Activated CD8-positive, alpha-beta T cell treated with anti-CD3 and anti-CD28 coated beads, Interleukin-2, amount 10 ng/mL, durations not matched to agents 7 days and 5 days (primary cell): ENCODE measurements at regions not wholly inside any gene's neighbourhood (a gene's known extent, or its start where the extent isn't known, plus 50 kb on each side); places are given as distances from the start of the nearest gene placed in this dataset.

Source experiments
- ATAC-seq: fragments of 150-1000 bp; cut with Tn5 transposase; one replicate; pipeline ENCODE4 v1.10.0; 2021; ENCODE audit warnings: moderate library complexity
- CTCF ChIA-PET: fragments of 350-600 bp; sonication (Branson Sonifier 250); formaldehyde crosslinking; loops from one replicate; lab custom pipeline; 2021; ENCODE audit warnings: antibody characterized with exemption; lab: Charles Lee
- POLR2A ChIA-PET: fragments of 350-600 bp; sonication (Branson Sonifier 250); formaldehyde crosslinking; loops from one replicate; lab custom pipeline; 2021; ENCODE audit warnings: antibody characterized with exemption; lab: Charles Lee
- DNase-seq: peaks from one replicate; pipeline ENCODE4 v3.0.0-alpha.2; 2020
- H3K27ac Mint-ChIP-seq: one replicate; pipeline ENCODE4 v1.8.0; 2021; ENCODE audit warnings: mild to moderate bottlenecking, mixed read lengths
- H3K27me3 Mint-ChIP-seq: one replicate; pipeline ENCODE4 v1.8.0; 2021; ENCODE audit warnings: low read depth, mixed read lengths
- H3K36me3 Mint-ChIP-seq: one replicate; pipeline ENCODE4 v1.8.0; 2021; ENCODE audit warnings: low read depth, mixed read lengths
- H3K4me1 Mint-ChIP-seq: one replicate; pipeline ENCODE4 v1.8.0; 2021; ENCODE audit warnings: low read depth, mixed read lengths
- H3K4me3 Mint-ChIP-seq: one replicate; pipeline ENCODE4 v1.8.0; 2021; ENCODE audit warnings: mild to moderate bottlenecking, mixed read lengths
- H3K9me3 Mint-ChIP-seq: one replicate; pipeline ENCODE4 v1.8.0; 2022; ENCODE audit warnings: mixed read lengths; ENCODE audit not compliant: insufficient read depth

- ChIA-PET POLR2A (no interaction called here), CTCF (no interaction called here)
- no peak for DNase-seq
- Mint-ChIP-seq H3K9me3 (no peaks in the 10 kb centered on the region), H3K4me3 (no peak overlapping the region), H3K27ac (no peak overlapping the region), H3K36me3 (no peaks in the 10 kb centered on the region), H3K4me1 (no peaks in the 10 kb centered on the region), H3K27me3 (no peaks in the 10 kb centered on the region)
- no peak for ATAC-seq
These were observed 429.0 kb downstream of the TSHZ3 start for GRCh38 chr19:30920222-30920621.

- DNase-seq, result no peak
- no peak overlapping the region for H3K4me3 Mint-ChIP-seq
- no peak overlapping the region for H3K27ac Mint-ChIP-seq
- H3K4me1 Mint-ChIP-seq, result no peaks in the 10 kb centered on the region
- H3K9me3 Mint-ChIP-seq, result no peaks in the 10 kb centered on the region
- H3K36me3 Mint-ChIP-seq, result no peaks in the 10 kb centered on the region
- CTCF ChIA-PET, result no interaction called here
- H3K27me3 Mint-ChIP-seq, result no peaks in the 10 kb centered on the region
- POLR2A ChIA-PET, result no interaction called here
- ATAC-seq, result no peak
These were observed 429.5 kb downstream of the TSHZ3 start for GRCh38 chr19:30919737-30920136.

GRCh38 chr19:30916238-30916637 is 433.0 kb downstream of the TSHZ3 start:
- no peaks in the 10 kb centered on the region for H3K9me3 Mint-ChIP-seq
- ChIA-PET CTCF (no interaction called here), POLR2A (no interaction called here)
- no peaks in the 10 kb centered on the region for H3K36me3 Mint-ChIP-seq
- H3K27me3 Mint-ChIP-seq, result no peaks in the 10 kb centered on the region
- no peak for DNase-seq
- no peak overlapping the region for H3K27ac Mint-ChIP-seq
- H3K4me1 Mint-ChIP-seq, result no peaks in the 10 kb centered on the region
- no peak overlapping the region for H3K4me3 Mint-ChIP-seq
- no peak for ATAC-seq

GRCh38 chr19:30911491-30911890 is 437.7 kb downstream of the TSHZ3 start:
- no peak overlapping the region for H3K27ac Mint-ChIP-seq
- no peaks in the 10 kb centered on the region for H3K4me1 Mint-ChIP-seq
- no peak overlapping the region for H3K4me3 Mint-ChIP-seq
- no peak for ATAC-seq
- no peaks in the 10 kb centered on the region for H3K27me3 Mint-ChIP-seq
- DNase-seq, result no peak
- CTCF ChIA-PET, result no interaction called here
- H3K36me3 Mint-ChIP-seq, result no peaks in the 10 kb centered on the region
- H3K9me3 Mint-ChIP-seq, result no peaks in the 10 kb centered on the region
- POLR2A ChIA-PET, result no interaction called here

GRCh38 chr19:30910485-30911240 is 438.6 kb downstream of the TSHZ3 start:
- ATAC-seq (no peak), DNase-seq (no peak)
- POLR2A ChIA-PET, result no interaction called here
- H3K27ac Mint-ChIP-seq, result no peak overlapping the region
- no peaks in the 10 kb centered on the region for H3K4me1 Mint-ChIP-seq
- no peaks in the 10 kb centered on the region for H3K36me3 Mint-ChIP-seq
- H3K27me3 Mint-ChIP-seq, result no peaks in the 10 kb centered on the region
- no peak overlapping the region for H3K4me3 Mint-ChIP-seq
- CTCF ChIA-PET, result no interaction called here
- no peaks in the 10 kb centered on the region for H3K9me3 Mint-ChIP-seq

GRCh38 chr19:30909216-30909615 is 440.0 kb downstream of the TSHZ3 start:
- ATAC-seq (no peak), DNase-seq (no peak)
- H3K36me3 Mint-ChIP-seq, result no peaks in the 10 kb centered on the region
- no peaks in the 10 kb centered on the region for H3K27me3 Mint-ChIP-seq
- H3K27ac Mint-ChIP-seq, result no peak overlapping the region
- H3K9me3 Mint-ChIP-seq, result no peaks in the 10 kb centered on the region
- H3K4me1 Mint-ChIP-seq, result no peaks in the 10 kb centered on the region
- ChIA-PET POLR2A (no interaction called here), CTCF (no interaction called here)
- no peak overlapping the region for H3K4me3 Mint-ChIP-seq

GRCh38 chr19:30908262-30908771 is 440.9 kb downstream of the TSHZ3 start:
- no peaks in the 10 kb centered on the region for H3K27me3 Mint-ChIP-seq
- ATAC-seq (no peak), DNase-seq (no peak)
- H3K4me3 Mint-ChIP-seq, result no peak overlapping the region
- no peaks in the 10 kb centered on the region for H3K36me3 Mint-ChIP-seq
- ChIA-PET POLR2A (no interaction called here), CTCF (no interaction called here)
- H3K27ac Mint-ChIP-seq, result no peak overlapping the region
- H3K4me1 Mint-ChIP-seq, result no peaks in the 10 kb centered on the region
- no peaks in the 10 kb centered on the region for H3K9me3 Mint-ChIP-seq

- H3K27ac Mint-ChIP-seq, result no peak overlapping the region
- H3K4me1 Mint-ChIP-seq, result no peaks in the 10 kb centered on the region
- H3K36me3 Mint-ChIP-seq, result no peaks in the 10 kb centered on the region
- ChIA-PET CTCF (no interaction called here), POLR2A (no interaction called here)
- H3K4me3 Mint-ChIP-seq, result no peak overlapping the region
- no peaks in the 10 kb centered on the region for H3K9me3 Mint-ChIP-seq
- ATAC-seq, result no peak
- DNase-seq, result no peak
- H3K27me3 Mint-ChIP-seq, result no peaks in the 10 kb centered on the region
These were observed 442.4 kb downstream of the TSHZ3 start for GRCh38 chr19:30906871-30907270.

- Mint-ChIP-seq H3K27me3 (no peaks in the 10 kb centered on the region), H3K36me3 (no peaks in the 10 kb centered on the region), H3K4me1 (no peaks in the 10 kb centered on the region), H3K4me3 (no peak overlapping the region), H3K9me3 (no peaks in the 10 kb centered on the region), H3K27ac (no peak overlapping the region)
- ChIA-PET POLR2A (no interaction called here), CTCF (no interaction called here)
- ATAC-seq (no peak), DNase-seq (no peak)
These were observed 449.2 kb downstream of the TSHZ3 start for GRCh38 chr19:30900051-30900450.

- ChIA-PET CTCF (no interaction called here), POLR2A (no interaction called here)
- H3K9me3 Mint-ChIP-seq, result no peaks in the 10 kb centered on the region
- H3K27ac Mint-ChIP-seq, result no peak overlapping the region
- no peaks in the 10 kb centered on the region for H3K4me1 Mint-ChIP-seq
- no peak for DNase-seq
- no peaks in the 10 kb centered on the region for H3K27me3 Mint-ChIP-seq
- H3K4me3 Mint-ChIP-seq, result no peak overlapping the region
- H3K36me3 Mint-ChIP-seq, result no peaks in the 10 kb centered on the region
- no peak for ATAC-seq
These were observed 450.7 kb downstream of the TSHZ3 start for GRCh38 chr19:30898353-30899103.

- Mint-ChIP-seq H3K4me1 (no peaks in the 10 kb centered on the region), H3K27ac (no peak overlapping the region), H3K27me3 (no peaks in the 10 kb centered on the region), H3K36me3 (no peaks in the 10 kb centered on the region), H3K9me3 (no peaks in the 10 kb centered on the region), H3K4me3 (no peak overlapping the region)
- no peak for ATAC-seq
- POLR2A ChIA-PET, result no interaction called here
- CTCF ChIA-PET, result no interaction called here
- no peak for DNase-seq
These were observed 451.7 kb downstream of the TSHZ3 start for GRCh38 chr19:30897553-30897952.

- Mint-ChIP-seq H3K4me1 (no peaks in the 10 kb centered on the region), H3K9me3 (no peaks in the 10 kb centered on the region), H3K27ac (no peak overlapping the region), H3K4me3 (no peak overlapping the region), H3K27me3 (no peaks in the 10 kb centered on the region), H3K36me3 (no peaks in the 10 kb centered on the region)
- ATAC-seq (no peak), DNase-seq (no peak)
- CTCF ChIA-PET, result no interaction called here
- POLR2A ChIA-PET, result no interaction called here
These were observed 452.2 kb downstream of the TSHZ3 start for GRCh38 chr19:30897034-30897433.
